ENCODE measurements at regions not wholly inside any gene's neighbourhood (a gene's known extent, or its start where the extent isn't known, plus 50 kb on each side); places are given as distances from the start of the nearest gene placed in this dataset.

GRCh38 chr13:53165261-53165660 is 136.6 kb downstream of the OLFM4 start:
- peaks cover 0 to 6% (median 0%) of the 10 kb centered on the region in 4 experiments; a peak in 1 of 7 replicates for H3K4me1 ChIP-seq (replicated peaks in 1 of 4; ENCODE audit: control insufficient read depth in 3 of 4, insufficient read depth in 4 of 4, low read length in 3 of 4)
- no peaks in the 10 kb centered on the region for H3K36me3 ChIP-seq (ENCODE audit: control insufficient read depth in 2 of 4, insufficient read depth in 4 of 4, low read length in 3 of 4)
- H2BK20ac ChIP-seq (ENCODE audit: low read length) = no peak overlapping the region
- no peak overlapping the region for H3K4ac ChIP-seq (replicated peaks; ENCODE audit: insufficient read length, low read depth, low read length)
- no peak overlapping the region for H3K27ac ChIP-seq (ENCODE audit: low read depth, low read length)
- H2BK120ac ChIP-seq (replicated peaks; ENCODE audit: low read depth, low read length) = no peak overlapping the region
- no peak overlapping the region for H4K8ac ChIP-seq (ENCODE audit: extremely low read depth, insufficient read depth, low read length)
- no peak overlapping the region for H4K5ac ChIP-seq (ENCODE audit: insufficient read length, low read depth, low read length)
- no peak overlapping the region for H3K9ac ChIP-seq (replicated peaks in 1 of 4; ENCODE audit: extremely low read depth in 1 of 4, low read depth in 3 of 4, low read length in 3 of 4)
- ChIA-PET POLR2A (ENCODE audit: partially characterized antibody) (no interaction called here), CTCF (ENCODE audit: partially characterized antibody) (interaction anchor here (0.8 to 2.1 kb wide), 5 partner anchors 9 to 319 kb away, joined by 3 to 10 read pairs (median 4); no protein-coding TSS in a partner anchor)
- H3K4me3 ChIP-seq (ENCODE audit: extremely low read depth in 1 of 4, insufficient read depth in 2 of 4, low read depth in 3 of 4, low read length in 4 of 4) = no peak overlapping the region
- WGBS, 2 experiments (ENCODE audit: extremely low coverage in 1 of 2, insufficient coverage in 1 of 2, insufficient read length in 1 of 2, insufficient replicate concordance in 2 of 2, low coverage in 1 of 2, low lambda C conversion rate in 2 of 2, missing lambda C conversion rate in 1 of 2) = 58% methylated on average over 4 of the region's 4 CpGs; no CpG with 5 or more reads in 1 of the 2 experiments
- H3K4me2 ChIP-seq (ENCODE audit: insufficient read depth in 1 of 2, low read depth in 2 of 2, low read length in 2 of 2) = no peak overlapping the region
- peaks cover 2% of the 10 kb centered on the region; the same call in 1 of the 2 replicates for H3K23me2 ChIP-seq (ENCODE audit: low read depth, low read length)
- TF ChIP-seq RFX5 (IDR thresholded peaks at IDR 0.05; ENCODE audit: borderline replicate concordance, low read depth, low read length) = no peak
- no peak for FAIRE-seq
- no peak overlapping the region for H2AFZ ChIP-seq (ENCODE audit: low read length)
- H4K91ac ChIP-seq (replicated peaks; ENCODE audit: insufficient read length, low read length) = no peak overlapping the region
- no peak overlapping the region for H2BK15ac ChIP-seq (ENCODE audit: low read length)
- H3K23ac ChIP-seq (ENCODE audit: insufficient read length) = no peak overlapping the region
- H3K56ac ChIP-seq (replicated peaks; ENCODE audit: insufficient read length, low read depth, low read length) = no peak overlapping the region
- H3K27me3 ChIP-seq (replicated peaks in 1 of 4; ENCODE audit: control insufficient read depth in 3 of 4, extremely low read depth in 1 of 4, insufficient read depth in 3 of 4, low read length in 3 of 4) = no peaks in the 10 kb centered on the region
- H4K20me1 ChIP-seq (replicated peaks in 1 of 2; ENCODE audit: control insufficient read depth in 1 of 2, insufficient read depth in 2 of 2, low read length in 2 of 2) = no peaks in the 10 kb centered on the region
- no peaks in the 10 kb centered on the region for H3K9me3 ChIP-seq (ENCODE audit: insufficient read depth in 2 of 2, low read depth in 1 of 2, low read length in 1 of 2)
- H3K79me2 ChIP-seq (ENCODE audit: control insufficient read depth in 1 of 2, insufficient read depth in 2 of 2, low read length in 2 of 2) = no peaks in the 10 kb centered on the region
- no peak for DNase-seq (ENCODE audit: low read depth in 1 of 2, low spot score in 2 of 2)
- no peaks in the 10 kb centered on the region for H3K79me1 ChIP-seq (ENCODE audit: low read depth, low read length)
- no peak overlapping the region for H2BK5ac ChIP-seq (ENCODE audit: low read depth, low read length)
- no peak overlapping the region for H3K18ac ChIP-seq (ENCODE audit: extremely low read depth, low read length)
- no peak overlapping the region for H2AK5ac ChIP-seq (ENCODE audit: low read depth, low read length)
- H2BK12ac ChIP-seq (ENCODE audit: low read depth, low read length) = no peak overlapping the region
- H3K14ac ChIP-seq (ENCODE audit: insufficient read length) = no peak overlapping the region
